ENCODE measurements at regions not wholly inside any gene's neighbourhood (a gene's known extent, or its start where the extent isn't known, plus 50 kb on each side); places are given as distances from the start of the nearest gene placed in this dataset.
"Not testable (repeated sequence)": the region's sequence is repeated elsewhere in the genome, so short reads cannot be mapped to it uniquely, and the experiment has no call there.

DNA sequence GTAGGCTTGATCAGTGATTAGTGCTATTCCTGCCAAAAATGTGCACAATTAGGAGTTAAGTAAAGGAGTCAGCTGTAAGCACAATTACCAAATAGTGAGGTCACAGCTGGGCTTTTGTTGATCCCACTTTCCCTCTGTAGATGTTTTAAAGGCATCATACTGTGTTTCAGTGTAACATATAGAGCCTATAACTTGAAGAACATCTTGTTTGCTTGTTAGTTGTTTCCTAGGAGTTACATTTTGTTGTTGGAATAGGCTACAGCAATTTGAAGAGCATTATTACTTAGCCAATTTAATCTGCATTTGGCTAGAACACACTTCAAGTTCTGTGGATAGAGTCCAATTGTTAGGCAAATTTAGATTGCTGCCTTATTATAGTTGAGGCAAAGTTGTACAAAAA is 210.7 kb upstream of the MAD2L1 start:
- no peaks in the 10 kb centered on the region for H3K27me3 ChIP-seq (ENCODE audit: control insufficient read depth in 1 of 2, insufficient read depth in 2 of 2, low read length in 2 of 2)
- no peaks in the 10 kb centered on the region for H3K9me3 ChIP-seq (ENCODE audit: control insufficient read depth in 2 of 2, low read length in 2 of 2)
- H3K4me1 ChIP-seq (ENCODE audit: control insufficient read depth, insufficient read depth, low read length), result no peaks in the 10 kb centered on the region
- no peak overlapping the region for H3K27ac ChIP-seq (ENCODE audit: low read length)
- H3K9ac ChIP-seq (ENCODE audit: low read length in 2 of 2), result no peak overlapping the region
- H3K36me3 ChIP-seq (ENCODE audit: control insufficient read depth in 2 of 2, insufficient read depth in 2 of 2, low read length in 2 of 2), result no peaks in the 10 kb centered on the region
- no peak overlapping the region for H3K4me3 ChIP-seq (ENCODE audit: low read length in 2 of 2)

DNA sequence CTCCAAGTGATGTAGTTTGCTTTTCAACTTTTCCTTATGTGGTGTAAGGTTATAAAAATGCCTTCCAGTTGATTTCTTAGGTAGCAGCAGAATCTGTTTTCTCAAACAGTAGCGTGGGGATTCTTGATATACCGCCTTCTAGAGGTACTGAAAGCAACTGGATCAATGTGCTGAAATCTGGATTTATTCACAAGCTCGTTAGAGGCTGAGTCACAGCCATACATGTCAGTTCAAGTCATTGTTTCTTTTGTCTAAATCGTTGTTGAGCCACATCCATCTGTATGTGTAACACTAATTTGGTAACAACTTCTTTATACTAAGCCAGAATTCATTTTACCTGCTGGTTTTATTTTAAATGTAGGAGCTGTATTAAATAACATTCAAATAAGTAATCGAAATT is 200.0 kb upstream of the MAD2L1 start:
- H3K4me1 ChIP-seq (ENCODE audit: control insufficient read depth, insufficient read depth, low read length), result no peaks in the 10 kb centered on the region
- no peak overlapping the region for H3K4me3 ChIP-seq (ENCODE audit: low read length in 2 of 2)
- no peak overlapping the region for H3K27ac ChIP-seq (ENCODE audit: low read length)
- H3K9ac ChIP-seq (ENCODE audit: low read length in 2 of 2), result no peak overlapping the region
- no peaks in the 10 kb centered on the region for H3K36me3 ChIP-seq (ENCODE audit: control insufficient read depth in 2 of 2, insufficient read depth in 2 of 2, low read length in 2 of 2)
- H3K9me3 ChIP-seq (ENCODE audit: control insufficient read depth in 2 of 2, low read length in 2 of 2), result no peaks in the 10 kb centered on the region
- H3K27me3 ChIP-seq (ENCODE audit: control insufficient read depth in 1 of 2, insufficient read depth in 2 of 2, low read length in 2 of 2), result no peaks in the 10 kb centered on the region

DNA sequence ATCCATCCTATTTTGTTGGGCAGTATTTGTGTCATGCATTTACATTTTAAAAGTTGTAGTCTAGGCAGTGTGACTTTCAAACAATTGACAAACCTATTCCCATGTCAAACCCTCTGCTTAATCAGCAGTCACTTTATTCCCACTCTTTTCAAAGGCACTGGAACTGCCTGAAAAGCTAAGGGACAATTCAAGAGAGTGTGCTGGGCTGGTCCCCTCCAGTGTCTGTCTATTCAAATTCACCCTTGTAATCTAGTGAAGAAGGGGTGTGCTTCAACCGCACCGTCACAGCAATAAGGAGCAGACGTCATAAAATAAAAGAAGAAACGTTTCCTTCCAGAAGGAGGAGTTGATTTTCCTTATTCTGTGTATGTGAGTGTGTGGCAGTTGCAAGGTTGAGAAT is 197.0 kb upstream of the MAD2L1 start:
- H3K4me1 ChIP-seq (ENCODE audit: control insufficient read depth, insufficient read depth, low read length), result no peaks in the 10 kb centered on the region
- H3K27me3 ChIP-seq (ENCODE audit: control insufficient read depth in 1 of 2, insufficient read depth in 2 of 2, low read length in 2 of 2), result no peaks in the 10 kb centered on the region
- H3K9me3 ChIP-seq (ENCODE audit: control insufficient read depth in 2 of 2, low read length in 2 of 2), result no peaks in the 10 kb centered on the region
- H3K9ac ChIP-seq (ENCODE audit: low read length in 2 of 2), result no peak overlapping the region
- H3K36me3 ChIP-seq (ENCODE audit: control insufficient read depth in 2 of 2, insufficient read depth in 2 of 2, low read length in 2 of 2), result no peaks in the 10 kb centered on the region
- H3K4me3 ChIP-seq (ENCODE audit: low read length in 2 of 2), result no peak overlapping the region
- no peak overlapping the region for H3K27ac ChIP-seq (ENCODE audit: low read length)

DNA sequence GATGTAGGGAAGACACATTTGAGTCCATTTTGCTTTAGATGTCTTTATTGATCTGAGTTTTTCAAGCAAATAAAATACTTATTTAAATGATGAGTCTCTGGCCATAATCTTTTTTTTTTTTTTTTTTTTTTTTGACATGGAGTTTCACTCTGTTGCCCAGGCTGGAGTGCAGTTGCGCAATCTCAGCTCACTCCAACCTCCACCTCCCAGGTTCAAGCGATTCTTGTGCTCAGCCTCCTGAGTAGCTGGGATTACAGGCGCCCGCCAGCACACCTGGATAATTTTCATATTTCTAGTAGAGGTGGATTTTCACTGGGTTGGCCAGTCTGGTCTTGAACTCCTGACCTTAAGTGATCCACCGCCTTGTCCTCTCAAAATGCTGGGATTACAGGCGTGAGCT is 194.5 kb upstream of the MAD2L1 start:
- H3K9ac ChIP-seq (ENCODE audit: low read length in 2 of 2), result no peak overlapping the region
- H3K27me3 ChIP-seq (ENCODE audit: control insufficient read depth in 1 of 2, insufficient read depth in 2 of 2, low read length in 2 of 2), result no peaks in the 10 kb centered on the region
- no peaks in the 10 kb centered on the region for H3K9me3 ChIP-seq (ENCODE audit: control insufficient read depth in 2 of 2, low read length in 2 of 2)
- no peaks in the 10 kb centered on the region for H3K36me3 ChIP-seq (ENCODE audit: control insufficient read depth in 2 of 2, insufficient read depth in 2 of 2, low read length in 2 of 2)
- no peak overlapping the region for H3K27ac ChIP-seq (ENCODE audit: low read length)
- no peak overlapping the region for H3K4me3 ChIP-seq (ENCODE audit: low read length in 2 of 2)
- H3K4me1 ChIP-seq (ENCODE audit: control insufficient read depth, insufficient read depth, low read length), result no peaks in the 10 kb centered on the region

DNA sequence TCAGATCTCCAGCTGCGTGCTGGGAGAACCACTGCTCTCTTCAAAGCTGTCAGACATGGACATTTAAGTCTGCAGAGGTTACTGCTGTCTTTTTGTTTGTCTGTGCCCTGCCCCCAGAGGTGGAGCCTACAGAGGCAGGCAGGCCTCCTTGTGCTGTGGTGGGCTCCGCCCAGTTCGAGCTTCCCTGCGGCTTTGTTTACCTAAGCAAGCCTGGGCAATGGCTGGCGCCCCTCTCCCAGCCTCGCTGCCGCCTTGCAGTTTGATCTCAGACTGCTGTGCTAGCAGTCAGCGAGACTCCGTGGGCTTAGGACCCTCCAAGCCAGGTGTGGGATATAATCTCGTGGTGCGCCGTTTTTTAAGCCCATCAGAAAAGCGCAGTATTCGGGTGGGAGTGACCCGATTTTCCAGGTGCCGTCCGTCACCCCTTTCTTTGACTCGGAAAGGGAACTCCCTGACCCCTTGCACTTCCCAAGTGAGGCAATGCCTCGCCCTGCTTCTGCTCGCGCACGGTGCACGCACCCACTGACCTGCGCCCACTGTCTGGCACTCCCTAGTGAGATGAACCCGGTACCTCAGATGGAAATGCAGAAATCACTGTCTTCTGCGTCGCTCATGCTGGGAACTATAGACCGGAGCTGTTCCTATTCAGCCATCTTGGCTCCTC is 189.6 kb upstream of the MAD2L1 start:
- H3K9ac ChIP-seq (ENCODE audit: low read length in 2 of 2); H3K27ac ChIP-seq (ENCODE audit: low read length); H3K9me3 ChIP-seq (ENCODE audit: control insufficient read depth in 2 of 2, low read length in 2 of 2); H3K4me3 ChIP-seq (ENCODE audit: low read length in 2 of 2); H3K4me1 ChIP-seq (ENCODE audit: control insufficient read depth, insufficient read depth, low read length); H3K36me3 ChIP-seq (ENCODE audit: control insufficient read depth in 2 of 2, insufficient read depth in 2 of 2, low read length in 2 of 2); H3K27me3 ChIP-seq (ENCODE audit: control insufficient read depth in 1 of 2, insufficient read depth in 2 of 2, low read length in 2 of 2): not testable (repeated sequence)

DNA sequence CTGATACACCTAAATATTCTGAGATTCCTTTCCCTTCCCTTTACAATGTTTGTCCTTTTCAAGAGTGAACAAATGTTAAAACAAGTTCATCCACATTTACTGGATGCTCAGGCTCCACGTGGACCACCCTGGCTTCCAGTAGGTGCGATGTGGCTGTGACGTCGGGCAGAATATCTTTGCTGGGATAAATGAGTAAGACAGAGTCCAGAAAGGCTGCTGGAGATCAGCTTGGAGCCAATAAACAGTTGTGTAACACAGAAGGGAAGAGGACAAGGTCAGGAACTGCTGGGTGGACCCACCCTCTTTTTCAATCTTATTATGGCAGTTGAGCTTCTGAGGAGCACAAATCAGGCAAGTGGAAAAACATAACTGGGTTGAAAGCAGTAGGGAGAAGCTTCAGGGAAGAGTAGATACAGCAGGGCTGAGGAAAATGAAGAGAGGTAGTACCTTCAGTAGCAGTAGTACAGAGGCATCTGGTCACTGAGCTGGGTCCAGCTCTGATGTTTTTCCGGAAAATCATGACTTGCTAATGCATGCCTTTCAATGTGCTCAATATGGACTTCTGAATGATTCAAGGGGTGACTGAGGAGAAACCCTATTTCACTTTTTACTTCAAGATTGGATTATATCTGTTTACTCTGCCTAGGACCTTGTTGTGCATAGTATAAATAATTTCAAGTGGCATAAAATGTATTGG is 171.8 kb upstream of the MAD2L1 start:
- Histone ChIP-seq H3K36me3 (ENCODE audit: control insufficient read depth in 2 of 2, insufficient read depth in 2 of 2, low read length in 2 of 2) (no peaks in the 10 kb centered on the region), H3K27ac (ENCODE audit: low read length) (no peak overlapping the region), H3K4me3 (ENCODE audit: low read length in 2 of 2) (no peak overlapping the region), H3K27me3 (ENCODE audit: control insufficient read depth in 1 of 2, insufficient read depth in 2 of 2, low read length in 2 of 2) (no peaks in the 10 kb centered on the region), H3K9ac (ENCODE audit: low read length in 2 of 2) (no peak overlapping the region), H3K4me1 (ENCODE audit: control insufficient read depth, insufficient read depth, low read length) (no peaks in the 10 kb centered on the region), H3K9me3 (ENCODE audit: control insufficient read depth in 2 of 2, low read length in 2 of 2) (no peaks in the 10 kb centered on the region)

DNA sequence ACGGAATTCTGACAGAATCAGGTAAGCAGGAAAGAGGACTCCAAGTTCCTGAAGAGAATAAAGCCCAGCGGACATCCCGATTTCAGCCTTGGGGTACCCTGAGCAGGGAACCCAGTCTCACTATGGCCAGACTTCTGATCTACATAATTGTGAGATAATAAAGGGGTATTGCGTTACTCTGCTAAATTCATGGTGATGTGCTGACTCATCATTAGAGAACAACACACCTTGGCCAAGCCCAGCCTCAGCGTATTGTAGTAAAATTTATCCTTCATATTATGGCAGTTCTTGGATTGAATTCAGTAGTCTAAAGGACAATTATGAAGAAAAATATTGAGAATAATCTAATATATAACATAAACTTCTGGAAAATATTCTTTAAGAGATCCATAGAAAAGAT is 170.2 kb upstream of the MAD2L1 start:
- Histone ChIP-seq H3K4me3 (ENCODE audit: low read length in 2 of 2) (no peak overlapping the region), H3K36me3 (ENCODE audit: control insufficient read depth in 2 of 2, insufficient read depth in 2 of 2, low read length in 2 of 2) (no peaks in the 10 kb centered on the region), H3K27me3 (ENCODE audit: control insufficient read depth in 1 of 2, insufficient read depth in 2 of 2, low read length in 2 of 2) (no peaks in the 10 kb centered on the region), H3K9ac (ENCODE audit: low read length in 2 of 2) (no peak overlapping the region), H3K4me1 (ENCODE audit: control insufficient read depth, insufficient read depth, low read length) (no peaks in the 10 kb centered on the region), H3K27ac (ENCODE audit: low read length) (no peak overlapping the region), H3K9me3 (ENCODE audit: control insufficient read depth in 2 of 2, low read length in 2 of 2) (no peaks in the 10 kb centered on the region)

DNA sequence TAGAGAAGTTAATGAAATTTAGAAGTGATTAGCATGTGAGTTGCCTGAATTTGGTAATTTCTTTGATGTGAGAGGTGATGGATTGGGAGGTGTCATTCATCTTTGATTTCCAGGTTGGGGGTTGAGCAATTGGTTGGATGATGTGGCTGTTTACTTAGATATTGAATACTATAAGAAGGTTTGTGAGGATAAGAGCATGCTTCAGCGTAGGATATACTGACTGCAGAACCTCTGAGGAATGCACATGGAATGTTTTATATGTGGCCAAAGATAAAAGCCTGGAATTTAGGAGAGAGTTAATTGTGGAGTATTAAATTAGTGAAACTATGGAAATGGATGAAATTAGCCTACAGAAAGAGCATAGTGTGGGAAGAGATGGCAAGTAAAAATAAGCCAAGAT is 165.4 kb upstream of the MAD2L1 start:
- Histone ChIP-seq H3K36me3 (ENCODE audit: control insufficient read depth in 2 of 2, insufficient read depth in 2 of 2, low read length in 2 of 2) (no peaks in the 10 kb centered on the region), H3K27ac (ENCODE audit: low read length) (no peak overlapping the region), H3K9me3 (ENCODE audit: control insufficient read depth in 2 of 2, low read length in 2 of 2) (no peaks in the 10 kb centered on the region), H3K4me1 (ENCODE audit: control insufficient read depth, insufficient read depth, low read length) (no peaks in the 10 kb centered on the region), H3K9ac (ENCODE audit: low read length in 2 of 2) (no peak overlapping the region), H3K4me3 (ENCODE audit: low read length in 2 of 2) (no peak overlapping the region), H3K27me3 (ENCODE audit: control insufficient read depth in 1 of 2, insufficient read depth in 2 of 2, low read length in 2 of 2) (no peaks in the 10 kb centered on the region)

DNA sequence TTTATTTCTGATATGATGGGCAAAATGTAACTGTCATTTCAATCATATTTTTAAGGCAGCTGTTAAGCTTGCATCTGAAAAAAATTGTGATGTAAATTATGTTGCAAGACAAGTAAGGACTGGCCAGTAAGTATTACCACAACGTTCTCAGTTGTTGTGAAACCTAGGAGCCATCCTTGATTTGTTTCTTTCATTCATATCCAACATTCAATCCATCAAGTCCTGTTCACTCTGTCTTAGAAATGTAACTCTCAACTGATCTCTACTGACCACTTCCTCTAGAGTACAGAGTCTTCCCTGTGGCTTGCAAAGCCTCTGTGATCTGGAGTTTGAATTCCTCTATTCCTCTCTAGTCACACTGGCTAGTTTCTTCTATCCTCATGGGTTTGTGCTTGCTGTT is 161.4 kb upstream of the MAD2L1 start:
- Histone ChIP-seq H3K36me3 (ENCODE audit: control insufficient read depth in 2 of 2, insufficient read depth in 2 of 2, low read length in 2 of 2) (no peaks in the 10 kb centered on the region), H3K4me1 (ENCODE audit: control insufficient read depth, insufficient read depth, low read length) (no peaks in the 10 kb centered on the region), H3K27me3 (ENCODE audit: control insufficient read depth in 1 of 2, insufficient read depth in 2 of 2, low read length in 2 of 2) (no peaks in the 10 kb centered on the region), H3K27ac (ENCODE audit: low read length) (no peak overlapping the region), H3K4me3 (ENCODE audit: low read length in 2 of 2) (no peak overlapping the region), H3K9me3 (ENCODE audit: control insufficient read depth in 2 of 2, low read length in 2 of 2) (no peaks in the 10 kb centered on the region), H3K9ac (ENCODE audit: low read length in 2 of 2) (no peak overlapping the region)

DNA sequence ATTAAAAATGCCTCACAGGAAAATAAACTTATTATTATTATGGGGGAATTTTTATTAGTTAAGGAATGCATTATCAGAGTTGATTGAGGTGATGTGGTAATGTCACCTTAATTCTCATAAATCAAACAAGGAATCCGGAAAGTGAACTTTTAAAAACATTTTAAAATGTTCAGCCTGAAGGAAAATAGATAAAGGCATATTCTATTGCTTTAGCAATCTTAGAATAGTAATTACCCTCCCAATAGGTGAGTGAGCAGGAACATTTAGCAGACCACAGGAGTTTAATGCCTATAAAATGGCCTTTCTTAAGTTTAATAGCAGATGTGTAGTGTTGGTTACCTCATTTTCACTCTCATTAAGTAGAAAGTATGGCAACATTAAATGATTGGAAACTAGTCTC is 160.9 kb upstream of the MAD2L1 start:
- no peak overlapping the region for H3K9ac ChIP-seq (ENCODE audit: low read length in 2 of 2)
- H3K36me3 ChIP-seq (ENCODE audit: control insufficient read depth in 2 of 2, insufficient read depth in 2 of 2, low read length in 2 of 2), result no peaks in the 10 kb centered on the region
- no peak overlapping the region for H3K27ac ChIP-seq (ENCODE audit: low read length)
- no peaks in the 10 kb centered on the region for H3K27me3 ChIP-seq (ENCODE audit: control insufficient read depth in 1 of 2, insufficient read depth in 2 of 2, low read length in 2 of 2)
- no peaks in the 10 kb centered on the region for H3K9me3 ChIP-seq (ENCODE audit: control insufficient read depth in 2 of 2, low read length in 2 of 2)
- H3K4me3 ChIP-seq (ENCODE audit: low read length in 2 of 2), result no peak overlapping the region
- no peaks in the 10 kb centered on the region for H3K4me1 ChIP-seq (ENCODE audit: control insufficient read depth, insufficient read depth, low read length)

DNA sequence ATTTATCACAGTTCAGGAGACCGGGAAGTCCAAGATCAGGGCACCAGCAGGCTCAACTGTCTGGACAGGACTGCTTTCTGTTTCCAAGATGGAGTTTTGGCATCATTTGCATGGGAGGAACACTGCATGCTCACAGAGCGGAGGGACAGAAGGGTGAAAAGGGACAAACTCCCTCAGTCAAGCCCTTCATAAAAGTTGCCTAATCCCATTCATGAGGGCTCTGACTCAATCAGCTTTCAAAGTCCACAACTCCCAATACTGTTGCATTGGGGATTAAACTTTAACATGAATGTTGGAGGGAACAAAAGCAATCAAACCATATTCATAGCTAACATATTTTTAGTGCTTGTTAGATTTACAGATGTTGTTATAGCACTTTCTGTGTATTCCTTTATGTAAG is 158.9 kb upstream of the MAD2L1 start:
- no peaks in the 10 kb centered on the region for H3K9me3 ChIP-seq (ENCODE audit: control insufficient read depth in 2 of 2, low read length in 2 of 2)
- no peaks in the 10 kb centered on the region for H3K4me1 ChIP-seq (ENCODE audit: control insufficient read depth, insufficient read depth, low read length)
- no peaks in the 10 kb centered on the region for H3K36me3 ChIP-seq (ENCODE audit: control insufficient read depth in 2 of 2, insufficient read depth in 2 of 2, low read length in 2 of 2)
- H3K4me3 ChIP-seq (ENCODE audit: low read length in 2 of 2), result no peak overlapping the region
- no peak overlapping the region for H3K27ac ChIP-seq (ENCODE audit: low read length)
- H3K9ac ChIP-seq (ENCODE audit: low read length in 2 of 2), result no peak overlapping the region
- H3K27me3 ChIP-seq (ENCODE audit: control insufficient read depth in 1 of 2, insufficient read depth in 2 of 2, low read length in 2 of 2), result no peaks in the 10 kb centered on the region
